ENCODE measurements at regions not wholly inside any gene's neighbourhood (a gene's known extent, or its start where the extent isn't known, plus 50 kb on each side); places are given as distances from the start of the nearest gene placed in this dataset.

- H3K36me3 Mint-ChIP-seq (ENCODE audit: insufficient read depth, unreplicated experiment) = peaks cover 12% of the 10 kb centered on the region
- no peak for DNase-seq
- CTCF ChIA-PET = no interaction called here
- no peaks in the 10 kb centered on the region for H3K27me3 Mint-ChIP-seq (ENCODE audit: unreplicated experiment)
- BruUV-seq (replicated peaks) = no TSS peak
- H3K27ac Mint-ChIP-seq (ENCODE audit: unreplicated experiment) = no peak overlapping the region
- intact Hi-C loops (cut with micrococcal nuclease; ENCODE audit: unreplicated experiment) = loop anchor here (10.0 kb wide), 1 partner anchor 232 kb away; no protein-coding TSS in a partner anchor
- no peaks in the 10 kb centered on the region for H3K9me3 Mint-ChIP-seq (ENCODE audit: low read depth, unreplicated experiment)
- no peak for TF ChIP-seq CTCF (IDR thresholded peaks at IDR 0.05; ENCODE audit: unreplicated experiment)
- peaks cover 27% of the 10 kb centered on the region for H3K4me1 Mint-ChIP-seq (ENCODE audit: low read depth, unreplicated experiment)
- H3K4me3 Mint-ChIP-seq (ENCODE audit: low read depth, unreplicated experiment) = no peak overlapping the region
Measured at GRCh38 chr2:176556373-176556772, 287.1 kb downstream of the MTX2 start.

GRCh38 chr2:176557821-176558220, 288.6 kb downstream of the MTX2 start:
- CTCF ChIA-PET = interaction anchor here (0.6 kb wide), 1 partner anchor 556 kb away, joined by 7 read pairs; no protein-coding TSS in a partner anchor
- no TSS peak for BruUV-seq (replicated peaks)
- no peak for TF ChIP-seq CTCF (IDR thresholded peaks at IDR 0.05; ENCODE audit: unreplicated experiment)
- Mint-ChIP-seq H3K27ac (ENCODE audit: unreplicated experiment) (no peak overlapping the region), H3K9me3 (ENCODE audit: low read depth, unreplicated experiment) (no peaks in the 10 kb centered on the region), H3K4me1 (ENCODE audit: low read depth, unreplicated experiment) (peaks cover 37% of the 10 kb centered on the region), H3K27me3 (ENCODE audit: unreplicated experiment) (no peaks in the 10 kb centered on the region), H3K4me3 (ENCODE audit: low read depth, unreplicated experiment) (no peak overlapping the region), H3K36me3 (ENCODE audit: insufficient read depth, unreplicated experiment) (peaks cover 12% of the 10 kb centered on the region)
- intact Hi-C loops (cut with micrococcal nuclease; ENCODE audit: unreplicated experiment) = loop anchor here (10.0 kb wide), 1 partner anchor 233 kb away; no protein-coding TSS in a partner anchor
- no peak for DNase-seq

GRCh38 chr2:176558574-176559140, 289.4 kb downstream of the MTX2 start:
- CTCF ChIA-PET = interaction anchor here (0.6 to 0.7 kb wide), 2 partner anchors 31 to 557 kb away, joined by 7 to 10 read pairs; no protein-coding TSS in a partner anchor
- no TSS peak for BruUV-seq (replicated peaks)

GRCh38 chr2:176560296-176560695, 291.1 kb downstream of the MTX2 start:
- TF ChIP-seq CTCF (IDR thresholded peaks at IDR 0.05; ENCODE audit: unreplicated experiment) = no peak
- no TSS peak for BruUV-seq (replicated peaks)
- no peak overlapping the region for H3K4me3 Mint-ChIP-seq (ENCODE audit: low read depth, unreplicated experiment)
- H3K9me3 Mint-ChIP-seq (ENCODE audit: low read depth, unreplicated experiment) = no peaks in the 10 kb centered on the region
- no peak for DNase-seq
- no peaks in the 10 kb centered on the region for H3K36me3 Mint-ChIP-seq (ENCODE audit: insufficient read depth, unreplicated experiment)
- H3K27ac Mint-ChIP-seq (ENCODE audit: unreplicated experiment) = no peak overlapping the region
- CTCF ChIA-PET = interaction anchor here (0.8 kb wide), 1 partner anchor 419 kb away, joined by 4 read pairs; no protein-coding TSS in a partner anchor
- peaks cover 34% of the 10 kb centered on the region for H3K4me1 Mint-ChIP-seq (ENCODE audit: low read depth, unreplicated experiment)
- intact Hi-C loops (cut with micrococcal nuclease; ENCODE audit: unreplicated experiment) = no loop called here
- no peaks in the 10 kb centered on the region for H3K27me3 Mint-ChIP-seq (ENCODE audit: unreplicated experiment)

More at GRCh38 chr2:176558574-176559140, 289.4 kb downstream of the MTX2 start:
- no peak for TF ChIP-seq CTCF (IDR thresholded peaks at IDR 0.05; ENCODE audit: unreplicated experiment)
- Mint-ChIP-seq H3K4me3 (ENCODE audit: low read depth, unreplicated experiment) (no peak overlapping the region), H3K27ac (ENCODE audit: unreplicated experiment) (no peak overlapping the region), H3K27me3 (ENCODE audit: unreplicated experiment) (no peaks in the 10 kb centered on the region), H3K36me3 (ENCODE audit: insufficient read depth, unreplicated experiment) (peaks cover 10% of the 10 kb centered on the region), H3K4me1 (ENCODE audit: low read depth, unreplicated experiment) (peaks cover 38% of the 10 kb centered on the region), H3K9me3 (ENCODE audit: low read depth, unreplicated experiment) (no peaks in the 10 kb centered on the region)
- intact Hi-C loops (cut with micrococcal nuclease; ENCODE audit: unreplicated experiment) = loop anchor here (10.0 kb wide), 1 partner anchor 234 kb away; no protein-coding TSS in a partner anchor
- DNase-seq = no peak

Measured in Calu3 (cell line).